GM19035 (cell line): ENCODE measurements at regions not wholly inside any gene's neighbourhood (a gene's known extent, or its start where the extent isn't known, plus 50 kb on each side); places are given as distances from the start of the nearest gene placed in this dataset.

ENCODE experiments used
- ATAC-seq: cut with Tn5 transposase; IDR thresholded peaks from one replicate; pipeline ENCODE4 v1.9.1; 2021; ENCODE audit not compliant: unreplicated experiment

DNA sequence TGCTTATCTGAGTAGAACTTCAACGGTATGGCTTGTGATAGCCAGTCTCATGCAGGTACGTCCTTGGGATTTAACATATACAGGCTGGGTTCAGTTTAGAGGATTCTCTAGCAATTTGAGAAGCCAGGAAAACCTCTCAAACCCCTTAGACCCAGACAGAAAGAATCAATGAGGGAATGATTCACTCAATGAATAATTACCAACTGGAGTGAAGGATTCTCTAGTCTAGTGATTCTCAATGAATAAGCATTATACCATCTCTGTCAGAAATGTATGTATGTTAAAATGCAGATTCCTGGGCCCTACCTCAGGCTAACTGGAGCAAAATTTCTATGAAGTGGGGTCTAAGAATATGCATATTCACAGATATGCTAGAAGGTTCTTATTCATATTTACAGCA is 54.5 kb upstream of the APP start:
- no peak for ATAC-seq

DNA sequence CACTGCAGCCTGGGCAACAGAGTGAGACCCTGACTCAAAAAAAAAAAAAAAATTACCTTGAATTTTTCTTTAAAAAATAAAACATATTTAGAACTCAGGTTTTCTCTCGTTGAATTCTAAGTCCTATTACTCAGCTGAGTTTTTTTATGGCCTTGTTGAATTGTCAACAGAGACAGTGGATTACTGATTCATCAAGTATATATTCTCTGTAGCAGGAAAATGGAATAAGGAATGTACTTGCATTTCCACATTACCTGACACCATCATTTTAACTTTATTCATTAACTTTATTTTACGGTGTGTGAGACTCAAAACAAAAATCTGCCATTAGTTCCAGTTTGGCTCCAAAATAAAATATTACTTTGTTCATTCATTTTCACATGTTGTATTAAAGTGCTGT is 53.8 kb upstream of the APP start:
- ATAC-seq, result no peak
